GM23338 (cell line): ENCODE measurements at regions not wholly inside any gene's neighbourhood (a gene's known extent, or its start where the extent isn't known, plus 50 kb on each side); places are given as distances from the start of the nearest gene placed in this dataset.
A peak's percentile ranks its signal among the peaks of the same experiment; 100 is the strongest.

Source experiments
- ATAC-seq: fragments of 200-7000 bp; cut with Tn5 transposase; 3 replicates; pipeline ENCODE4 v1.9.1; 2020
- DNase-seq: peaks from one replicate; pipeline ENCODE4 v3.0.0-alpha.2; 2015; ENCODE audit warnings: low spot score
- H2AFZ ChIP-seq: fragments of 200-600 bp; sonication (generic); 2 replicates; pipeline ENCODE4 v1.8.0; 2016; ENCODE audit warnings: antibody characterized with exemption, mild to moderate bottlenecking, moderate library complexity
- H3F3A ChIP-seq: fragments of 200-600 bp; sonication (generic); replicated peaks from 2 replicates; pipeline ENCODE4 v1.8.0; 2017; ENCODE audit warnings: antibody characterized with exemption, mixed run types, low read depth
- H3K27ac ChIP-seq: fragments of 200-600 bp; sonication (generic); 2 replicates; pipeline ENCODE4 v1.6.1; 2016; ENCODE audit warnings: low read depth
- H3K27me3 ChIP-seq: fragments of 200-600 bp; sonication (generic); 2 replicates; pipeline ENCODE4 v1.8.0; 2016; ENCODE audit warnings: mild to moderate bottlenecking, mixed run types, moderate library complexity; ENCODE audit not compliant: insufficient read depth
- H3K36me3 ChIP-seq: fragments of 200-600 bp; sonication (generic); 2 replicates; pipeline ENCODE4 v1.8.0; 2016; ENCODE audit warnings: mild to moderate bottlenecking; ENCODE audit not compliant: insufficient read depth
- H3K4me1 ChIP-seq: fragments of 200-600 bp; sonication (generic); 2 replicates; pipeline ENCODE4 v1.8.0; 2016; ENCODE audit warnings: mild to moderate bottlenecking, moderate library complexity; ENCODE audit not compliant: insufficient read depth
- H3K4me2 ChIP-seq: fragments of 200-600 bp; sonication (generic); 2 replicates; pipeline ENCODE4 v1.7.1; 2017; ENCODE audit warnings: mixed run types
- H3K4me3 ChIP-seq: fragments of 200-600 bp; sonication (generic); 2 replicates; pipeline ENCODE4 v1.6.1; 2016; ENCODE audit warnings: mixed run types
- H3K79me2 ChIP-seq: fragments of 200-600 bp; sonication (generic); replicated peaks from 2 replicates; pipeline ENCODE4 v1.8.0; 2017; ENCODE audit warnings: mild to moderate bottlenecking; ENCODE audit not compliant: insufficient read depth
- H3K9me2 ChIP-seq: fragments of 200-600 bp; sonication (generic); 2 replicates; pipeline ENCODE4 v1.8.0; 2017; ENCODE audit not compliant: insufficient read depth
- H4K20me1 ChIP-seq: fragments of 200-600 bp; sonication (generic); replicated peaks from 2 replicates; pipeline ENCODE4 v1.8.0; 2017; ENCODE audit warnings: mild to moderate bottlenecking; ENCODE audit not compliant: insufficient read depth
- H3K27ac Mint-ChIP-seq: 2 replicates; pipeline ENCODE4 v1.8.0; 2020; ENCODE audit warnings: inconsistent platforms, mild to moderate bottlenecking, moderate library complexity, mixed read lengths
- H3K27me3 Mint-ChIP-seq: 3 replicates; pipeline ENCODE4 v1.8.0; 2022; ENCODE audit warnings: low read depth, mild to moderate bottlenecking, moderate library complexity, mixed read lengths, inconsistent platforms; ENCODE audit not compliant: insufficient read depth, poor library complexity
- H3K36me3 Mint-ChIP-seq: 3 replicates; pipeline ENCODE4 v1.8.0; 2021; ENCODE audit warnings: low read depth, mild to moderate bottlenecking, inconsistent platforms, moderate library complexity, mixed read lengths
- H3K4me1 Mint-ChIP-seq: 3 replicates; pipeline ENCODE4 v1.8.0; 2020; ENCODE audit warnings: mild to moderate bottlenecking, inconsistent platforms, mixed read lengths
- H3K4me3 Mint-ChIP-seq: 3 replicates; pipeline ENCODE4 v1.8.0; 2021; ENCODE audit warnings: moderate library complexity, mild to moderate bottlenecking, inconsistent platforms, mixed read lengths
- H3K9me3 Mint-ChIP-seq: 3 replicates; pipeline ENCODE4 v1.8.0; 2020; ENCODE audit warnings: moderate library complexity, mild to moderate bottlenecking, inconsistent platforms, mixed read lengths
- CREB1 ChIP-seq: fragments of 250-450 bp; sonication (Bioruptor Pico); IDR thresholded peaks from 2 replicates; pipeline ENCODE4 v1.5.0; 2020; ENCODE audit warnings: low read depth, mild to moderate bottlenecking, moderate library complexity
- CTCF ChIP-seq, 2 experiments: fragments of 200-600 bp in 1 of 2; sonication (generic) in 1 of 2; conservative IDR thresholded peaks; 2 replicates each; pipeline versions ENCODE4 v1.5.1 to v1.6.1; 2016 to 2017; ENCODE audit warnings: antibody characterized with exemption in 2 of 2, low read depth in 2 of 2, mild to moderate bottlenecking in 2 of 2, moderate library complexity in 1 of 2
- EZH2 ChIP-seq: fragments of 200-600 bp; sonication (generic); IDR thresholded peaks from one replicate; pipeline ENCODE4 v1.8.0; 2017; ENCODE audit warnings: antibody characterized with exemption, mild to moderate bottlenecking, low read depth; ENCODE audit not compliant: unreplicated experiment
- EZH2phosphoT487 ChIP-seq: fragments of 200-600 bp; sonication (generic); IDR thresholded peaks from one replicate; pipeline ENCODE4 v1.8.1; 2018; ENCODE audit warnings: antibody characterized with exemption; ENCODE audit not compliant: unreplicated experiment
- JUNB ChIP-seq: IDR thresholded peaks from one replicate; pipeline ENCODE4 v1.6.1; 2016; ENCODE audit warnings: antibody characterized with exemption; ENCODE audit not compliant: unreplicated experiment
- NANOG ChIP-seq: IDR thresholded peaks from 2 replicates; pipeline ENCODE4 v1.6.1; 2016; ENCODE audit warnings: antibody characterized with exemption, borderline replicate concordance
- POLR2AphosphoS5 ChIP-seq: IDR thresholded peaks from 2 replicates; pipeline ENCODE4 v1.6.1; 2016; ENCODE audit warnings: antibody characterized with exemption, low read depth
- STAT1 ChIP-seq: IDR thresholded peaks from one replicate; pipeline ENCODE4 v1.6.1; 2016; ENCODE audit warnings: antibody characterized with exemption; ENCODE audit not compliant: unreplicated experiment
- ZNF114 ChIP-seq: fragments of 250-450 bp; sonication (Bioruptor Pico); IDR thresholded peaks from 2 replicates; pipeline ENCODE4 v1.5.0; 2020; ENCODE audit warnings: mild to moderate bottlenecking, moderate library complexity
- ZNF331 ChIP-seq: fragments of 250-450 bp; sonication (Bioruptor Pico); IDR thresholded peaks from 2 replicates; pipeline ENCODE4 v1.5.0; 2020; ENCODE audit warnings: low read depth, mild to moderate bottlenecking, moderate library complexity
- TF ChIP-seq, protein P1 (sequence below): IDR thresholded peaks from one replicate; pipeline ENCODE4 v1.6.1; 2018; ENCODE audit warnings: antibody characterized with exemption; ENCODE audit not compliant: unreplicated experiment
- TF ChIP-seq, protein P2 (sequence below): IDR thresholded peaks from 2 replicates; pipeline ENCODE4 v1.6.1; 2016; ENCODE audit warnings: antibody characterized with exemption
- TF ChIP-seq, protein P3 (sequence below): fragments of 250-450 bp; sonication (Bioruptor Pico); IDR thresholded peaks from 2 replicates; pipeline ENCODE4 v1.5.0; 2020; ENCODE audit warnings: mild to moderate bottlenecking, moderate library complexity

GRCh38 chr15:58282060-58282708 lies 144.0 kb downstream of the AQP9 start:
- Histone ChIP-seq H3F3A (no peaks in the 10 kb centered on the region), H2AFZ (0 out of 2 replicates have a peak overlapping the region, but pooled peaks have one; percentile 12), H3K27ac (no peak overlapping the region), H3K4me2 (no peak overlapping the region), H3K4me3 (no peak overlapping the region), H4K20me1 (no peaks in the 10 kb centered on the region), H3K9me2 (no peaks in the 10 kb centered on the region), H3K79me2 (no peaks in the 10 kb centered on the region), H3K4me1 (no peaks in the 10 kb centered on the region), H3K27me3 (no peaks in the 10 kb centered on the region), H3K36me3 (no peaks in the 10 kb centered on the region)
- no peak for TF ChIP-seq CTCF (conservative IDR thresholded peaks at IDR 0.05; ENCODE audit: low read depth in 2 of 2)
- TF ChIP-seq JUNB, result no peak
- no peak for TF ChIP-seq ZNF331
- TF ChIP-seq, protein P1, sequence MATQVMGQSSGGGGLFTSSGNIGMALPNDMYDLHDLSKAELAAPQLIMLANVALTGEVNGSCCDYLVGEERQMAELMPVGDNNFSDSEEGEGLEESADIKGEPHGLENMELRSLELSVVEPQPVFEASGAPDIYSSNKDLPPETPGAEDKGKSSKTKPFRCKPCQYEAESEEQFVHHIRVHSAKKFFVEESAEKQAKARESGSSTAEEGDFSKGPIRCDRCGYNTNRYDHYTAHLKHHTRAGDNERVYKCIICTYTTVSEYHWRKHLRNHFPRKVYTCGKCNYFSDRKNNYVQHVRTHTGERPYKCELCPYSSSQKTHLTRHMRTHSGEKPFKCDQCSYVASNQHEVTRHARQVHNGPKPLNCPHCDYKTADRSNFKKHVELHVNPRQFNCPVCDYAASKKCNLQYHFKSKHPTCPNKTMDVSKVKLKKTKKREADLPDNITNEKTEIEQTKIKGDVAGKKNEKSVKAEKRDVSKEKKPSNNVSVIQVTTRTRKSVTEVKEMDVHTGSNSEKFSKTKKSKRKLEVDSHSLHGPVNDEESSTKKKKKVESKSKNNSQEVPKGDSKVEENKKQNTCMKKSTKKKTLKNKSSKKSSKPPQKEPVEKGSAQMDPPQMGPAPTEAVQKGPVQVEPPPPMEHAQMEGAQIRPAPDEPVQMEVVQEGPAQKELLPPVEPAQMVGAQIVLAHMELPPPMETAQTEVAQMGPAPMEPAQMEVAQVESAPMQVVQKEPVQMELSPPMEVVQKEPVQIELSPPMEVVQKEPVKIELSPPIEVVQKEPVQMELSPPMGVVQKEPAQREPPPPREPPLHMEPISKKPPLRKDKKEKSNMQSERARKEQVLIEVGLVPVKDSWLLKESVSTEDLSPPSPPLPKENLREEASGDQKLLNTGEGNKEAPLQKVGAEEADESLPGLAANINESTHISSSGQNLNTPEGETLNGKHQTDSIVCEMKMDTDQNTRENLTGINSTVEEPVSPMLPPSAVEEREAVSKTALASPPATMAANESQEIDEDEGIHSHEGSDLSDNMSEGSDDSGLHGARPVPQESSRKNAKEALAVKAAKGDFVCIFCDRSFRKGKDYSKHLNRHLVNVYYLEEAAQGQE, result no peak
- TF ChIP-seq STAT1, result no peak
- no peak for TF ChIP-seq EZH2phosphoT487
- TF ChIP-seq ZNF114 (CRISPR knock-in tag), result no peak
- TF ChIP-seq, protein P2, sequence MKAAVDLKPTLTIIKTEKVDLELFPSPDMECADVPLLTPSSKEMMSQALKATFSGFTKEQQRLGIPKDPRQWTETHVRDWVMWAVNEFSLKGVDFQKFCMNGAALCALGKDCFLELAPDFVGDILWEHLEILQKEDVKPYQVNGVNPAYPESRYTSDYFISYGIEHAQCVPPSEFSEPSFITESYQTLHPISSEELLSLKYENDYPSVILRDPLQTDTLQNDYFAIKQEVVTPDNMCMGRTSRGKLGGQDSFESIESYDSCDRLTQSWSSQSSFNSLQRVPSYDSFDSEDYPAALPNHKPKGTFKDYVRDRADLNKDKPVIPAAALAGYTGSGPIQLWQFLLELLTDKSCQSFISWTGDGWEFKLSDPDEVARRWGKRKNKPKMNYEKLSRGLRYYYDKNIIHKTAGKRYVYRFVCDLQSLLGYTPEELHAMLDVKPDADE, result no peak
- TF ChIP-seq CREB1 (CRISPR knock-in tag), result no peak
- TF ChIP-seq, protein P3, sequence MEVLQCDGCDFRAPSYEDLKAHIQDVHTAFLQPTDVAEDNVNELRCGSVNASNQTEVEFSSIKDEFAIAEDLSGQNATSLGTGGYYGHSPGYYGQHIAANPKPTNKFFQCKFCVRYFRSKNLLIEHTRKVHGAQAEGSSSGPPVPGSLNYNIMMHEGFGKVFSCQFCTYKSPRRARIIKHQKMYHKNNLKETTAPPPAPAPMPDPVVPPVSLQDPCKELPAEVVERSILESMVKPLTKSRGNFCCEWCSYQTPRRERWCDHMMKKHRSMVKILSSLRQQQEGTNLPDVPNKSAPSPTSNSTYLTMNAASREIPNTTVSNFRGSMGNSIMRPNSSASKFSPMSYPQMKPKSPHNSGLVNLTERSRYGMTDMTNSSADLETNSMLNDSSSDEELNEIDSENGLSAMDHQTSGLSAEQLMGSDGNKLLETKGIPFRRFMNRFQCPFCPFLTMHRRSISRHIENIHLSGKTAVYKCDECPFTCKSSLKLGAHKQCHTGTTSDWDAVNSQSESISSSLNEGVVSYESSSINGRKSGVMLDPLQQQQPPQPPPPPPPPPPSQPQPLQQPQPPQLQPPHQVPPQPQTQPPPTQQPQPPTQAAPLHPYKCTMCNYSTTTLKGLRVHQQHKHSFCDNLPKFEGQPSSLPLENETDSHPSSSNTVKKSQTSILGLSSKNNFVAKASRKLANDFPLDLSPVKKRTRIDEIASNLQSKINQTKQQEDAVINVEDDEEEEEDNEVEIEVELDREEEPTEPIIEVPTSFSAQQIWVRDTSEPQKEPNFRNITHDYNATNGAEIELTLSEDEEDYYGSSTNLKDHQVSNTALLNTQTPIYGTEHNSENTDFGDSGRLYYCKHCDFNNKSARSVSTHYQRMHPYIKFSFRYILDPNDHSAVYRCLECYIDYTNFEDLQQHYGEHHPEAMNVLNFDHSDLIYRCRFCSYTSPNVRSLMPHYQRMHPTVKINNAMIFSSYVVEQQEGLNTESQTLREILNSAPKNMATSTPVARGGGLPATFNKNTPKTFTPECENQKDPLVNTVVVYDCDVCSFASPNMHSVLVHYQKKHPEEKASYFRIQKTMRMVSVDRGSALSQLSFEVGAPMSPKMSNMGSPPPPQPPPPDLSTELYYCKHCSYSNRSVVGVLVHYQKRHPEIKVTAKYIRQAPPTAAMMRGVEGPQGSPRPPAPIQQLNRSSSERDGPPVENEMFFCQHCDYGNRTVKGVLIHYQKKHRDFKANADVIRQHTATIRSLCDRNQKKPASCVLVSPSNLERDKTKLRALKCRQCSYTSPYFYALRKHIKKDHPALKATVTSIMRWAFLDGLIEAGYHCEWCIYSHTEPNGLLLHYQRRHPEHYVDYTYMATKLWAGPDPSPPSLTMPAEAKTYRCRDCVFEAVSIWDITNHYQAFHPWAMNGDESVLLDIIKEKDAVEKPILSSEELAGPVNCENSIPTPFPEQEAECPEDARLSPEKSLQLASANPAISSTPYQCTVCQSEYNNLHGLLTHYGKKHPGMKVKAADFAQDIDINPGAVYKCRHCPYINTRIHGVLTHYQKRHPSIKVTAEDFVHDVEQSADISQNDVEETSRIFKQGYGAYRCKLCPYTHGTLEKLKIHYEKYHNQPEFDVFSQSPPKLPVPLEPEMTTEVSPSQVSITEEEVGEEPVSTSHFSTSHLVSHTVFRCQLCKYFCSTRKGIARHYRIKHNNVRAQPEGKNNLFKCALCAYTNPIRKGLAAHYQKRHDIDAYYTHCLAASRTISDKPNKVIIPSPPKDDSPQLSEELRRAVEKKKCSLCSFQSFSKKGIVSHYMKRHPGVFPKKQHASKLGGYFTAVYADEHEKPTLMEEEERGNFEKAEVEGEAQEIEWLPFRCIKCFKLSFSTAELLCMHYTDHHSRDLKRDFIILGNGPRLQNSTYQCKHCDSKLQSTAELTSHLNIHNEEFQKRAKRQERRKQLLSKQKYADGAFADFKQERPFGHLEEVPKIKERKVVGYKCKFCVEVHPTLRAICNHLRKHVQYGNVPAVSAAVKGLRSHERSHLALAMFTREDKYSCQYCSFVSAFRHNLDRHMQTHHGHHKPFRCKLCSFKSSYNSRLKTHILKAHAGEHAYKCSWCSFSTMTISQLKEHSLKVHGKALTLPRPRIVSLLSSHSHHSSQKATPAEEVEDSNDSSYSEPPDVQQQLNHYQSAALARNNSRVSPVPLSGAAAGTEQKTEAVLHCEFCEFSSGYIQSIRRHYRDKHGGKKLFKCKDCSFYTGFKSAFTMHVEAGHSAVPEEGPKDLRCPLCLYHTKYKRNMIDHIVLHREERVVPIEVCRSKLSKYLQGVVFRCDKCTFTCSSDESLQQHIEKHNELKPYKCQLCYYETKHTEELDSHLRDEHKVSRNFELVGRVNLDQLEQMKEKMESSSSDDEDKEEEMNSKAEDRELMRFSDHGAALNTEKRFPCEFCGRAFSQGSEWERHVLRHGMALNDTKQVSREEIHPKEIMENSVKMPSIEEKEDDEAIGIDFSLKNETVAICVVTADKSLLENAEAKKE (CRISPR knock-in tag), result no peak
- TF ChIP-seq POLR2AphosphoS5, result no peak
- TF ChIP-seq EZH2, result no peak
- no peak for TF ChIP-seq NANOG
- H3K27ac Mint-ChIP-seq, result no peak overlapping the region
- DNase-seq, result no peak
- ATAC-seq, result no peak
- H3K27me3 Mint-ChIP-seq, result peaks cover 5% of the 10 kb centered on the region
- no peaks in the 10 kb centered on the region for H3K36me3 Mint-ChIP-seq
- H3K4me1 Mint-ChIP-seq, result peaks cover 15% of the 10 kb centered on the region
- H3K9me3 Mint-ChIP-seq, result no peaks in the 10 kb centered on the region
- H3K4me3 Mint-ChIP-seq, result no peak overlapping the region
